ENCODE measurements at regions not wholly inside any gene's neighbourhood (a gene's known extent, or its start where the extent isn't known, plus 50 kb on each side); places are given as distances from the start of the nearest gene placed in this dataset.
"Not testable (repeated sequence)": the region's sequence is repeated elsewhere in the genome, so short reads cannot be mapped to it uniquely, and the experiment has no call there.

DNA sequence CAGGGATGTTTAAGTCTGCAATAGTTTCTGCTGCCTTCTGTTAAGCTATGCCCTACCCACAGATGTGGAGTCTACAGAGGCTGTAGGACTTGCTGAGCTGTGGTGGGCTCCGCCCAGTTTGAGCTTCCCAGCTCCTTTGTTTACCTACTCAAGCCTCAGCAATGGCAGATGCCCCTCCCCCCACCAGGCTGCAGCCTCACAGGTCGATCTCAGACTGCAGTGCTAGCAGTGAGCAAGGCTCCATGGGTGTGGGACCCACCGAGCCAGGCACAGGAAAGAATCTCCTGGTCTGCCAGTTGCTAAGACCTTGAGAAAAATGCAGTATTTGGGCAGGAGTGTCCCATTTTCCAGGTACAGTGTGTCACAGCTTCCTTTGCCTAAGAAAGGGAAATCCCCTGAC is 435.2 kb upstream of the TOM1L1 start:
- H4K20me1 ChIP-seq (ENCODE audit: insufficient read depth, low read length); H3K23ac ChIP-seq (ENCODE audit: low read depth, low read length); H3K27ac ChIP-seq (ENCODE audit: insufficient read depth, low read length); CTCF ChIA-PET; H4K5ac ChIP-seq (ENCODE audit: low read depth, low read length); H3K18ac ChIP-seq (ENCODE audit: low read depth, low read length); BruUV-seq (replicated peaks); POLR2A ChIA-PET (ENCODE audit: unreplicated experiment); H3K27me3 ChIP-seq (ENCODE audit: control insufficient read depth, insufficient read depth, low read length); H2AK5ac ChIP-seq (ENCODE audit: low read depth, low read length); dilution Hi-C loops (cut with HindIII; ENCODE audit: low sequenced_read_pairs, unreplicated experiment); H2AFZ ChIP-seq (replicated peaks; ENCODE audit: low read length, poor library complexity); H2AK9ac ChIP-seq (replicated peaks; ENCODE audit: low read depth, low read length, poor library complexity); H3K4me2 ChIP-seq (ENCODE audit: low read depth, low read length); H2BK5ac ChIP-seq (ENCODE audit: low read depth, low read length, poor library complexity, severe bottlenecking); in situ Hi-C loops (cut with MboI; ENCODE audit: low sequenced_read_pairs); ATAC-seq (ENCODE audit: low read depth); H3K4me1 ChIP-seq (ENCODE audit: control insufficient read depth, insufficient read depth, low read length); H3K79me1 ChIP-seq (ENCODE audit: low read depth in 1 of 2, low read length in 2 of 2); H4K8ac ChIP-seq (ENCODE audit: low read depth in 2 of 2, low read length in 2 of 2); intact Hi-C loops (cut with micrococcal nuclease); H3K9me3 ChIP-seq (ENCODE audit: control insufficient read depth, insufficient read depth, low read length); H2BK20ac ChIP-seq (ENCODE audit: low read depth, low read length); H4K91ac ChIP-seq (ENCODE audit: insufficient read depth, low read depth, low read length); H3K4me3 ChIP-seq (ENCODE audit: insufficient read depth, low read depth, low read length); H3K36me3 ChIP-seq (ENCODE audit: control insufficient read depth, insufficient read depth, low read length); H3K14ac ChIP-seq (replicated peaks; ENCODE audit: low read depth, low read length); H3K9me1 ChIP-seq (ENCODE audit: insufficient read depth, low read length); H2BK120ac ChIP-seq (ENCODE audit: low read depth, low read length); H3K4ac ChIP-seq (ENCODE audit: low read depth, low read length); H3K56ac ChIP-seq (ENCODE audit: extremely low read depth, insufficient read depth, low read length); DNase-seq; H2BK15ac ChIP-seq (ENCODE audit: low read depth, low read length); H3K9ac ChIP-seq (ENCODE audit: low read depth, low read length): not testable (repeated sequence)
- no CpG with 5 or more reads among the region's 3 CpGs for WGBS, 2 experiments (ENCODE audit: extremely low coverage in 2 of 2, insufficient read length in 1 of 2)

Measured in IMR-90 (cell line).